Gastrocnemius medialis (tissue), 4 donors: ENCODE measurements at regions not wholly inside any gene's neighbourhood (a gene's known extent, or its start where the extent isn't known, plus 50 kb on each side); places are given as distances from the start of the nearest gene placed in this dataset.

ENCODE experiments used
- POLR2A ChIP-seq, 2 donors: fragments of 450-650 bp; IDR thresholded peaks; one replicate each; pipeline ENCODE4 v1.6.1; 2017; ENCODE audit warnings: antibody characterized with exemption in 2 of 2, mild to moderate bottlenecking in 2 of 2, moderate library complexity in 2 of 2
- TF ChIP-seq, protein P1 (sequence below), 5 experiments: fragments of 450-650 bp in 3 of 5; fragments of 200-600 bp in 2 of 5; sonication (generic) in 2 of 5; IDR thresholded peaks in 4 of 5; conservative IDR thresholded peaks in 1 of 5; 1 replicate in 4 of 5; 2 replicates in 1 of 5; pipeline ENCODE4 v1.5.1; 2016 to 2019; ENCODE audit warnings: antibody characterized with exemption in 5 of 5, mild to moderate bottlenecking in 3 of 5, moderate library complexity in 3 of 5

DNA sequence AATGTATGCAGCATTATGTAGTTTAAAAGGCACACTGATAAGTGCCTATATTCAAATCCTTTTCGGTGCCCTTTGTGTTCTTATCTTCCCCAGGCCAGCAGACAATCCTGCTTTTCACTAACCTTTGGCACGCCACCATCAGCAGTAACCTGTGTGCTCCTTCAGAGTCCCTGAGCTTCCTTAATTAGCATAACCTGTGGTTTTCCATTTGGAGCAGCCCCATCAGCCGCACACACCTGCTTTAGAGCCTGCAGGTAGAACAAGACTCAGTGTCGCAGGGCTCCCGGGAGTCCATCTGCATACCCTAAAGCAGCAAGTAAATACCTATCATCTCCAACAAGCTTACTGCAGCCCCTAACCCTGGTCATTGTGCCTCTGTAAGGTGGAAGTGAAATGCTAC is 755.1 kb downstream of the ROBO2 start:
- TF ChIP-seq, protein P1, sequence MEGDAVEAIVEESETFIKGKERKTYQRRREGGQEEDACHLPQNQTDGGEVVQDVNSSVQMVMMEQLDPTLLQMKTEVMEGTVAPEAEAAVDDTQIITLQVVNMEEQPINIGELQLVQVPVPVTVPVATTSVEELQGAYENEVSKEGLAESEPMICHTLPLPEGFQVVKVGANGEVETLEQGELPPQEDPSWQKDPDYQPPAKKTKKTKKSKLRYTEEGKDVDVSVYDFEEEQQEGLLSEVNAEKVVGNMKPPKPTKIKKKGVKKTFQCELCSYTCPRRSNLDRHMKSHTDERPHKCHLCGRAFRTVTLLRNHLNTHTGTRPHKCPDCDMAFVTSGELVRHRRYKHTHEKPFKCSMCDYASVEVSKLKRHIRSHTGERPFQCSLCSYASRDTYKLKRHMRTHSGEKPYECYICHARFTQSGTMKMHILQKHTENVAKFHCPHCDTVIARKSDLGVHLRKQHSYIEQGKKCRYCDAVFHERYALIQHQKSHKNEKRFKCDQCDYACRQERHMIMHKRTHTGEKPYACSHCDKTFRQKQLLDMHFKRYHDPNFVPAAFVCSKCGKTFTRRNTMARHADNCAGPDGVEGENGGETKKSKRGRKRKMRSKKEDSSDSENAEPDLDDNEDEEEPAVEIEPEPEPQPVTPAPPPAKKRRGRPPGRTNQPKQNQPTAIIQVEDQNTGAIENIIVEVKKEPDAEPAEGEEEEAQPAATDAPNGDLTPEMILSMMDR (IDR thresholded peaks at IDR 0.05 in 4 of 5, conservative IDR thresholded peaks at IDR 0.05 in 1 of 5) = no peak
- TF ChIP-seq POLR2A (IDR thresholded peaks at IDR 0.05) = no peak
